NCI-H1092 (cell line): ENCODE measurements at regions not wholly inside any gene's neighbourhood (a gene's known extent, or its start where the extent isn't known, plus 50 kb on each side); places are given as distances from the start of the nearest gene placed in this dataset.

ENCODE experiments used
- DNase-seq: peaks from one replicate; lab custom pipeline; 2025; lab: John Stamatoyannopoulos, UW

- no peak for DNase-seq
These were observed 50.7 kb upstream of the ACOT11 start for GRCh38 chr1:54497338-54497737.

DNA sequence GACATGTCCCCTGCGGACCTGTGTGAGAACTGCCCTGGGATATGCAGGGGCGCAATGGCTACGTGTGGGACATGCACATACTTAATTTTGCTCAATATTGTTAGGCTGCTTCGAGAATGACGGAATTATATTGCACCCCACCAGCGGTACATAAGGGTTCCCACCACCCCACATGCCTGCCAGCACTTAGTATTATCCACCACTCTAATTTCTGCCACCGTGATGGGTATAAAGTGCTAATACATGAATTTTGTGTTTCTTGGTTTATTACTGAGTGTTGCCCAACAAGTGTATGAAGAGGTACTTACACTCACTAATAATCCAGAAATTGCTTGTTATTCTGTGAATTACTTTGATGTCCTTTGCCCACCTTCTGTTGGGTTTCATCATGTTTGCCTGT, 52.1 kb upstream of the ACOT11 start:
- no peak for DNase-seq

GRCh38 chr1:54493608-54494007, 54.4 kb upstream of the ACOT11 start:
- no peak for DNase-seq

- no peak for DNase-seq
These were observed 57.4 kb upstream of the ACOT11 start for GRCh38 chr1:54490361-54491248.

GRCh38 chr1:54489627-54490250, 58.3 kb upstream of the ACOT11 start:
- DNase-seq = no peak

DNA sequence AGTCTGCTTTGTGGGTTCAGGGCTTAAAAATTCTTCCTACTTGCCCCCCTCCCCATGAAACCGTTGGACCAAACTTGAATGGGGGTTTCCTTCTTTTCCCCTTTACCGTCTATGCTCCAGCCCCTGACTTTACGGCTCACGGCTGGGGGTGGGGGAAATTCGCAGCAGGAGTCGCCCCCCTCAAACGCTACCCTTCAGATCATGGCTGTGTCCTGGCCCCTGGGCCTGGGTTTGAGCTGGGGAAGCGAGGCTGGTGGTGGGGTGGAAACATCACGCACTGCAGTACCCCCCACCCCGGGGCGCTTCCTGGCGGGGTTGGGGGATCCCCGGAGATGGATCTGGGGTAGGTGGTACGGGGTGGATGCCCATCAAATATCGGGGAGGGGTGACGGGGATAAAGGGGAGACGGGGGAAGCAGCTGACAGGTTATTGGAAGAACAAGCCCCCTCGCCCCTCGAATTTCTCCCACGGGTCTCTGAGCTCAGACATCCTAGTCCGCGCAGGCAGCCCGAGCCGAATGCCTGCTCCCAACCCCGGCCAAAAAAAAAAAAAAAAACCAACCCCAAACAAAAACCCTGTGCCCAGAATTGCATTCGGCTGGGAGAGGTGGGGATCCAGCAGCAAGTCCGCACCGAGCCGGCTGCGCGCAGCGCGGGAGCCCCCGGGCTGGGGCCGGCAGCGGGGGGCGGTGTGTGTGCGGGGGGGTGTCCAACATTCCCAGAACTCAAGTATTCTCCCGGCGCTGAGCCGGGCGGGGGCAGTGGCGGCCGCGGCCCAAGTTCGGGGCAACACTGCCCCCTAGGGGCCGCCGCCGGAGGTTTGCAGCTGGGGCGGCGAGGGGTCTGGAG, 59.0 kb upstream of the ACOT11 start:
- DNase-seq = peak; percentile 40

DNA sequence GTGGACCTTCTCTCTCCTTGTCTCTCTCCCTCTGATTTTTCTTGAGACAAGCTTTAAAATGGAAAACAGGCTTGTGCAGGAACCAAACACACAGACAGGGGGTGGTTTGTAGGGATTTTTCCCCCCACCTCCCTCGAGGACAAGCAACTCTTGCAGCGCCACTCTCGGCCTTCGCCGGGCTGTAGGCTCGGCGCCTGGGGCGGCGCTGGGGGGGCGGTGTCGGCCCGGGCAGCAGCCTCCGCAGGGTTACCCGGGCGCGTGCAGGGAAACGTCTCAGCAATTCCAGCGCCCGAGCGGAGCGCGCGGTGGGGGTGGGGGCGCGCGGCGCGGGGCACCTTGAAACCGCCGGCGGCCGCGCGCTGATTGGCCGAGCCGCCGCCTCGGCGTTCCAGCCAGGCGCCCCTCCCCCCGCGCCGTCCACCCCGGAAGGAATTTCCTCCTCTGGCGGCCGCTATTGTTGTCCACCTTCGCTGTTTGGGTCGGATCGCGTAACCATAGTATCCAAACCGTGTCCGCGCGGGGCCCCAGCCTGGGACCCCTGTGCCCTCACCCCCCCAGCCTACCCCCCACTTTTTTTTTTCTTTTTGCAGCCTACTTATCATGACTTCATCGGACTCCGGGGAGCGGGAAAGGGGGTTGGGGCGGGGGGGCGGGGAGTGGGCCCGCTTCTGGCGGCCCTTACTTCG, 59.8 kb upstream of the ACOT11 start:
- peak; percentile 34 for DNase-seq

DNA sequence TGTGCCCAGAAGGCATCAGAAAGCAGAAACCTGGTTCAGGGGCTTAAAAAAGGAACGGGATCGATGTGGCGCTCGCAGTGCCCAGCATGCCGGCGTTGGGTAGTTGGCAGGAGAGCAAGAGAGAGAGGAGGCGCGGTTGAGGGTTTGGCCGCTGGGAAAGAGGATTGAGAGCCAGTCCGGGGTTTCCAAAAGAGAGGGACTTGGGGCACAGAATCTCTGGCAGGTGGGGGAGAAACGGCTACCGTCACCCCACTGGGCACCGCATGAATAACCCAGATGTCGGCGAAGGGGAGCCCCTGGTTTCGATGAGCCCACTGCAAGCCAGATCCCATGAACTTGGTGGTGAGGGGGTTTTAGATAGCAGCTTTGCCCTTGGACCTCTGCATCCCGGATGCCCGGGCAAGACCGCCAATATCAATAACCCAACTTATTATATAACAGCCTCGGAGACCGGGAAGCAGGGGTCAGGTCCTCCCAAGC, 60.4 kb upstream of the ACOT11 start:
- DNase-seq = peak; percentile 34

DNA sequence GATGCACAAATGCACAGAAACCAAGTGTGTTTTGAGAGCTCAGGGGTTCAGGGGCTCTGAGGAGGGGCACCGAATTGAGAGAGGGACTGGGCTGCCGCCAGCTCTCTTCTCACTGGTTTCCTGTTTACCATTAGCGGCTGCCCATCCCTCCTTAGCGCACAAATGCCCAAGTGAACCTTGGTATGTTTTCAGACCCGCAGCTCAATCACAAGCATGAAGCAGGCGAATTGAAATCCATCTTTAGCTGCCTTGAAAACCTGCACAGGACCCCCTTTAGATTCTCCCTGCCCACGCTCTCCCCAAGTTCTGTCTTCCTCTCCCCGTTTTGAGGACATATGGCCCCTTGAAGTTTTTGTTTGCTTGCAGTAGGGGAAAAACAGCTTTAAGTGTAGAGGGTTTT, 61.1 kb upstream of the ACOT11 start:
- no peak for DNase-seq

GRCh38 chr1:54485416-54485815, 62.6 kb upstream of the ACOT11 start:
- no peak for DNase-seq

DNA sequence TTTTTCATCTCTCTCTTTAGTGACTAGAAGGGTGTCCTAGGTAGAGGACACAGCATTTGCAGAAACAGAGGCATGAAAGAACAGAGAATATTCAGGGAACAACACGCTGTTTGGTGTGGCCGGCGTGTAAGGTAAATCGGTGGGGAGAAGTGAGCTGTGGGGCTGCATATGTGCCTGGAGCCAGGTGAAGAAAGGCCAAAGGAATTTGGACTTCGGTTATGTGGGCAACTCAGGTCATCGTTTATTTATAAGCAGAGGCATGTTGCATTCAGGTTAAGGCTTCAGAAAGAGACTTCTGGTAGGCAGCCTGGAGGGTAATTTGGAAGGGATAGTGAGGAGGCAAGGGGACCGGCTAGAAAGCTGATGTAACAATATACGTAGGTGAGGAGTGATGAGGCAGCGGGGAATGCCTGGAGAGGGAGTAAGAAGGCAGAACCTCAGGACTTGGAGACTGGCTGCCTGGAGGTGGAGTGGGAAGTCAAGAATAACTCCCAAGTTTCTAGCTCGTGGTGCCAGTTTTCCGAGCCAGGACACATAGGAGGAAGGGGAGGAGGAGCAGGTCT, 64.1 kb upstream of the ACOT11 start:
- no peak for DNase-seq

DNA sequence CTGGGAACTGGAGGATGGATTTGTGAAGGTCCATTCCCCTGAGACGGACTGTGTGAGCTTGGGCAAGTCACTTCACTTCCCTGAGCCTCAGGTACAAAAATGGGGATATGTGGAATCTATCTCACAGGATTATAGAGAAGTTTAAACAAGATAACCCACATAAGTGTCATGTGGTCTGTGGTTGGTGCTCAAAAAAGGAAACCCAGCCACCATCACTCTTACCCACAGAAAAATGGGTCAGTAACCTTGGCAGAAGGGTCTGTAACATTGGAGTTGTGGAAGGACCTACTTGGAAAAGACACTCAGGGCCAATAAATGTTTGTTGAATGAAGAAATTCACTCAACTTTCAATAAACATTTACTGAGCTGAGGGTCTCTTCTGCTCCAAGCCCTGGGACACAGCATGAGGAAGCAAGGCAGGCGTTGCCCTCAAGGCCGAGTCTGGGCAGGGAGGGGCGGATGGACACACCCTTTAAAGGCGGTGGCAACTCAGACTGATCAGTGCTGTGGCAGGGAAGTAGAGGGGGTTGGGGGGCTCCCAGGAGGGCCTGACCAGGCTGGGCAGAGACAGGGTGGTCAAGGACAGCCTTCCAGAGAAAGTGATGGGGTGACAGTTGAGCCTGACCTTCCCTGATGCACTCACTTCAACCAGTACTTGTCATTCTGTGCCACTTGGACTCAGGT, 66.7 kb upstream of the ACOT11 start:
- DNase-seq = no peak

DNA sequence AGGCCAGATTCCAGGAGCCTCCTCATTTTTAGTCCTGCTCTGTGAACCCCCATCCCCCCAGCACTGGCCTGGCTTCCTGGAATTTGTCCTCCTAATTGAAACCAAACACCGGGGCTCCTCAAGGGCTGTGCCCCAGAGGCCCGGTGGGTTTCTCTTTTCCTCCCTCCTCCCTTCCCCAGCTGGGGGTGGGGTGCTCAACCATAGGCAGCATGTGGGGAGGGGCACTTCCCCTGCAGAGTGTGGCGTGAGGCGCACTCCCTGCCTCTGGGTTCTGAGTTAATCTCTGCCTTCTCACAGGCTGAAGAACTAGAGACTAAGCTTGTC, 67.5 kb upstream of the ACOT11 start:
- no peak for DNase-seq

- DNase-seq = no peak
These were observed 68.0 kb upstream of the ACOT11 start for GRCh38 chr1:54479841-54480524.

GRCh38 chr1:54479251-54479650, 68.8 kb upstream of the ACOT11 start:
- DNase-seq = no peak

DNA sequence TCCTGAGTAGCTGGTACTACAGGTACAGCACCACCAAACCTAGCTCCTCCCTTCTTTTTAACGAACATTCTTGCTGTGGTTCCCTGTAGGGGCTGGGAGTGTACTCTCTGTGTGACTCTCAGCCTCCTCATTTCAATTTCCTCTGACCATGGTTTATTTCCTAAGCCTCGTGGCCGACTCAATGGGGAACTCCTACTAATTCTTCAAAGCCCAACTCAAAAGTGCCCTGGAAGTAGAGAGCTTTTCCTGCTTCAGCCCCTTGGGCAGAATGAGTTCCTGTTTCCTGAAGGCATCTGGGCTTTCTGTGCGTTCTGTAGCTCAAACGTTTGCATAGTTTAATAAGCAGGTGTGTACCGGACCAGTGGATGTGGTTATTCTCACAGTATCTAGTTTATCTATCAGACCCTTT, 70.9 kb upstream of the ACOT11 start:
- no peak for DNase-seq

- DNase-seq = no peak
These were observed 70.4 kb upstream of the SSBP3 start for GRCh38 chr1:54476530-54477109.

DNA sequence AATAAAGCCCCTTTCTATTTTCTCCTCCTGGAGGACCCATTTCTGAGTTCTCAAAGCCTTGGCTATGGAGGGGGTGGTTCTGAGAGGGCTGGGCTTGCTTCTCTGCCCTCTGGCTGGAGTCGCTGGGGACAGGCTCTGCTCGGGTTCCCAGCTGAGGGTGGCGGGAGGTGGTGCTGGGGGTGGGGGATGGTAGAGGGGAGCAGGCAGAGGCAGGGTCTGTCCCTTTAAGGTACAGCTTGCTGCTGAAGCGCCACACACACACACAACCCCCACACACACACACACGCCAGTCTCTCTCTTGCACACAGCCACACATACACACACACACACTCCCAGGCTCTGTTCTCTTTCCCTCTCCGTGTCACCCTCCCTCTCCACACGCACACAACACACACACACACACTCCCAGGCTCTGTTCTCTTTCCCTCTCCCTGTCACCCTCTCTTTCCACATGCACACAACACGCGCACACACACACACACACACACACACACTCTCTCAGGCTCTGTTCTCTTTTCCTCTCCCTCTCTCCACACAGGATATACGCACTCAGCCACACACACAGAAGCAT, 69.8 kb upstream of the SSBP3 start:
- no peak for DNase-seq

DNA sequence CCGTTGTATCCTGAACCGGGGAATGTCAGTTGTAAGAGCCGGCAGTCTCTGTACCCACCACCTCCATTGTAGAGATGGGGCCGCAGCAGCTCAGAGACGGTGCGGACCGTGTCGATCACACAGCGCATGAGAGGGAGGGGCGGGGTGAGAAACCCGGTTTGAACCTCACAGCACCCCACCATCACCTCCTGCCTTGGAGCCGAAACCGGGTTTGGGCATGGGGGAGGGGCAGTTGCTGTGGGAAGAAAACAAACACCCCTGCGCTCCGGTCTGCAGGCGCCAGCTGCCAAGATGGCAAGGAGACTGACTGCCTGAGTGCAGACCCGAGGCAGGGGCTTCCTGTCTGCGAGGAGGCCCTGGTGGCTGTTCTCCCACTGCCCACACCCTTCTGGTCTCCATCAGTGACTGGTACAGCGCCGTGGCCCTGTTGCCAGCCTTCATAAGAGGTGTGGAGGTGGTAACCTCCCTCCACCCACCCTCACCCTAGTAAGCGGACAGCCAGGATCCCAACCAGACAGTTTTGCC, 69.2 kb upstream of the SSBP3 start:
- DNase-seq = no peak
